Mesothelial cell of epicardium (in vitro differentiated cells): ENCODE measurements at regions not wholly inside any gene's neighbourhood (a gene's known extent, or its start where the extent isn't known, plus 50 kb on each side); places are given as distances from the start of the nearest gene placed in this dataset.

Experiments used
- DNase-seq, 2 experiments: peaks; one replicate each; pipeline ENCODE4 v3.0.0; 2021; ENCODE audit warnings: low spot score in 2 of 2; ENCODE audit not compliant: unreplicated experiment in 2 of 2
- H3K27ac Mint-ChIP-seq: 2 replicates; pipeline ENCODE4 v1.8.0; 2021; ENCODE audit warnings: mixed read lengths
- H3K27me3 Mint-ChIP-seq: 2 replicates; pipeline ENCODE4 v1.8.0; 2021; ENCODE audit warnings: low read depth, mixed read lengths
- H3K36me3 Mint-ChIP-seq: 2 replicates; pipeline ENCODE4 v1.8.0; 2021; ENCODE audit warnings: mixed read lengths
- H3K4me1 Mint-ChIP-seq: 2 replicates; pipeline ENCODE4 v1.8.0; 2021; ENCODE audit warnings: mixed read lengths
- H3K4me3 Mint-ChIP-seq: 2 replicates; pipeline ENCODE4 v1.8.0; 2021; ENCODE audit warnings: mild to moderate bottlenecking, moderate library complexity, mixed read lengths
- H3K9me3 Mint-ChIP-seq: 2 replicates; pipeline ENCODE4 v1.8.0; 2021; ENCODE audit warnings: mixed read lengths
- CTCF ChIP-seq: fragments of 200-600 bp; sonication (generic); IDR thresholded peaks from one replicate; pipeline ENCODE4 v1.5.0; 2021; ENCODE audit warnings: antibody characterized with exemption; ENCODE audit not compliant: unreplicated experiment

- H3K27me3 Mint-ChIP-seq: no peaks in the 10 kb centered on the region
These were observed 169.2 kb upstream of the ATP6AP2 start for GRCh38 chrX:40411340-40412111.

GRCh38 chrX:40410859-40411258, 169.9 kb upstream of the ATP6AP2 start:
- H3K4me1 Mint-ChIP-seq: no peaks in the 10 kb centered on the region
- H3K4me3 Mint-ChIP-seq: no peak overlapping the region
- no peak overlapping the region for H3K27ac Mint-ChIP-seq
- no peak for DNase-seq
- H3K27me3 Mint-ChIP-seq: no peaks in the 10 kb centered on the region
- H3K36me3 Mint-ChIP-seq: no peaks in the 10 kb centered on the region
- H3K9me3 Mint-ChIP-seq: peaks cover 43% of the 10 kb centered on the region
- no peak for TF ChIP-seq CTCF

More at GRCh38 chrX:40411340-40412111, 169.2 kb upstream of the ATP6AP2 start:
- peaks cover 41% of the 10 kb centered on the region for H3K9me3 Mint-ChIP-seq
- H3K36me3 Mint-ChIP-seq: no peaks in the 10 kb centered on the region
- no peak overlapping the region for H3K27ac Mint-ChIP-seq
- no peaks in the 10 kb centered on the region for H3K4me1 Mint-ChIP-seq
- no peak for DNase-seq
- TF ChIP-seq CTCF: no peak
- H3K4me3 Mint-ChIP-seq: no peak overlapping the region

- Mint-ChIP-seq H3K4me3 (no peak overlapping the region), H3K27me3 (no peaks in the 10 kb centered on the region), H3K27ac (no peak overlapping the region), H3K4me1 (no peaks in the 10 kb centered on the region), H3K9me3 (peaks cover 39% of the 10 kb centered on the region), H3K36me3 (no peaks in the 10 kb centered on the region)
- TF ChIP-seq CTCF: no peak
- no peak for DNase-seq
These were observed 174.4 kb upstream of the ATP6AP2 start for GRCh38 chrX:40406330-40406859.

- DNase-seq: no peak
- no peak for TF ChIP-seq CTCF
- no peaks in the 10 kb centered on the region for H3K4me1 Mint-ChIP-seq
- H3K9me3 Mint-ChIP-seq: peaks cover 39% of the 10 kb centered on the region
- no peaks in the 10 kb centered on the region for H3K36me3 Mint-ChIP-seq
- no peak overlapping the region for H3K4me3 Mint-ChIP-seq
- no peak overlapping the region for H3K27ac Mint-ChIP-seq
- no peaks in the 10 kb centered on the region for H3K27me3 Mint-ChIP-seq
These were observed 175.4 kb upstream of the ATP6AP2 start for GRCh38 chrX:40405399-40405798.

GRCh38 chrX:40403757-40404156, 177.0 kb upstream of the ATP6AP2 start:
- Mint-ChIP-seq H3K4me3 (no peak overlapping the region), H3K4me1 (no peaks in the 10 kb centered on the region), H3K9me3 (peaks cover 34% of the 10 kb centered on the region), H3K27me3 (no peaks in the 10 kb centered on the region), H3K36me3 (no peaks in the 10 kb centered on the region), H3K27ac (no peak overlapping the region)
- no peak for DNase-seq
- no peak for TF ChIP-seq CTCF
